Mucosa of descending colon (tissue), 3 donors: ENCODE measurements at regions not wholly inside any gene's neighbourhood (a gene's known extent, or its start where the extent isn't known, plus 50 kb on each side); places are given as distances from the start of the nearest gene placed in this dataset.
A peak's percentile ranks its signal among the peaks of the same experiment; 100 is the strongest.

ENCODE experiments used
- ATAC-seq: fragments of 200-7000 bp; cut with Tn5 transposase; one replicate; pipeline ENCODE4 v1.9.1; 2020; ENCODE audit warnings: mild to moderate bottlenecking, moderate library complexity
- DNase-seq, 3 donors: peaks; one replicate each; pipeline ENCODE4 v3.0.0-alpha.2; 2020
- H3K36me3 ChIP-seq: fragments of 200-600 bp; one replicate; pipeline ENCODE4 v1.8.0; 2021; ENCODE audit warnings: low read depth, mild to moderate bottlenecking
- H3K4me1 ChIP-seq: fragments of 200-600 bp; one replicate; pipeline ENCODE4 v1.8.0; 2021; ENCODE audit warnings: low read depth, mild to moderate bottlenecking
- H3K4me3 ChIP-seq: fragments of 200-600 bp; one replicate; pipeline ENCODE4 v1.8.0; 2021; ENCODE audit warnings: mild to moderate bottlenecking
- H3K9me3 ChIP-seq: fragments of 200-600 bp; one replicate; pipeline ENCODE4 v1.8.0; 2021; ENCODE audit warnings: mild to moderate bottlenecking
- intact Hi-C, 2 donors: fragments of 100-400 bp; cut with DNase I in 1 of 2; cut with micrococcal nuclease in 1 of 2; formaldehyde crosslinking; loops; one replicate each; pipeline versions ENCODE4 v1.11.0 to v1.11.1; 2022; cut with DNase I, micrococcal nuclease
- TF ChIP-seq, protein P1 (sequence below): fragments of 200-600 bp; IDR thresholded peaks from one replicate; pipeline ENCODE4 v1.8.0; 2022; ENCODE audit warnings: antibody characterized with exemption, mild to moderate bottlenecking
- donor health status: DM: no; HTN: no; CAD: no; lungs with moderate emphysema.
- donor health status: DM: no; HTN: no; CAD: no.
- donor health status: DM: no; HTN: yes; CAD: no.

DNA sequence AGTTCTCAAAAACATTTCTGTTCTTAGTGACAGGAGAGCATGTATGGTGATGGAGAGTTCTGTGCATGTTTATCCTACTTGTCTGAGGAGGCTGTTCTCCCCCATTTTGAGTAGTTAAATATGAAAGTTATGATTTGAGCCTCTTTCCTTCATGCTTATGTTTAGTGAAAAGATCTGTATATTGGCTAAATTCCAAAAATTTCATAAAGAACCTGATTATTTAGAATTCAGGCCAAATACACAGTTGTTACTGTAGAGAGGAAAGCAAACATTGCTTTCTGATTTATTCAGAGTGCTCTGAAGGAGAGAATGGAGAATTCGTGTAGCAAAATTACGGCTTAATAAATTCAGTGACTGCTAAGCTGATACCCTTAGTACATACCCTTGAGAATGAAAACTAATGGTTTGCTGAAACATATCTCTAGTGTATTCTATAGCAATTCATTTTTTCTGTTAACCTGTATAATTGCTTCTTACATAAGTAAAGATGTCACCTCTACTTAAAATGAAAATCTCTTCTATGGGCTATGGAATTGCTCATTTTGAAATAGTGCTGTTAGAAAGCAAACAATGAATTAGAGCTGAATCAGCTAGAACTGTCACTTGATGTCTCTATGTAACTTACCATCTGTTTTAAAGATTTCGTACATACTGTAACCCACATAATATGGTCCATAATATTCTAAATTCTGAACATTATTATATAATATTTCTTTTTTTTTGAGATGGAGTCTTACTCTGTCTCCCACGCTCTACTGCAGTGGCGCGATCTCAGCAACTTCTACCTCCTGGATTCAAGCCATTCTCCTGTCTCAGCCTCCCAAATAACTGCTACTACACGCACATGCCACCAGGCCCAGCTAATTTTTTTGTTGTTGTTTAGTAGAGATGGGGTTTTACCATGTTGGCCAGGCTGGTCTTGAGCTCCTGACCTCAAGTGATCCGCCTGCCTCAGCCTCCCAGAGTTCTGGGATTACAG lies 417.0 kb upstream of the RGS6 start:
- no peak overlapping the region for H3K4me3 ChIP-seq
- intact Hi-C loops: no loop called here
- H3K4me1 ChIP-seq: no peaks in the 10 kb centered on the region
- DNase-seq (no peak), ATAC-seq (no peak)
- TF ChIP-seq, protein P1, sequence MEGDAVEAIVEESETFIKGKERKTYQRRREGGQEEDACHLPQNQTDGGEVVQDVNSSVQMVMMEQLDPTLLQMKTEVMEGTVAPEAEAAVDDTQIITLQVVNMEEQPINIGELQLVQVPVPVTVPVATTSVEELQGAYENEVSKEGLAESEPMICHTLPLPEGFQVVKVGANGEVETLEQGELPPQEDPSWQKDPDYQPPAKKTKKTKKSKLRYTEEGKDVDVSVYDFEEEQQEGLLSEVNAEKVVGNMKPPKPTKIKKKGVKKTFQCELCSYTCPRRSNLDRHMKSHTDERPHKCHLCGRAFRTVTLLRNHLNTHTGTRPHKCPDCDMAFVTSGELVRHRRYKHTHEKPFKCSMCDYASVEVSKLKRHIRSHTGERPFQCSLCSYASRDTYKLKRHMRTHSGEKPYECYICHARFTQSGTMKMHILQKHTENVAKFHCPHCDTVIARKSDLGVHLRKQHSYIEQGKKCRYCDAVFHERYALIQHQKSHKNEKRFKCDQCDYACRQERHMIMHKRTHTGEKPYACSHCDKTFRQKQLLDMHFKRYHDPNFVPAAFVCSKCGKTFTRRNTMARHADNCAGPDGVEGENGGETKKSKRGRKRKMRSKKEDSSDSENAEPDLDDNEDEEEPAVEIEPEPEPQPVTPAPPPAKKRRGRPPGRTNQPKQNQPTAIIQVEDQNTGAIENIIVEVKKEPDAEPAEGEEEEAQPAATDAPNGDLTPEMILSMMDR: no peak
- H3K36me3 ChIP-seq: no peaks in the 10 kb centered on the region
- H3K9me3 ChIP-seq: no peaks in the 10 kb centered on the region

DNA sequence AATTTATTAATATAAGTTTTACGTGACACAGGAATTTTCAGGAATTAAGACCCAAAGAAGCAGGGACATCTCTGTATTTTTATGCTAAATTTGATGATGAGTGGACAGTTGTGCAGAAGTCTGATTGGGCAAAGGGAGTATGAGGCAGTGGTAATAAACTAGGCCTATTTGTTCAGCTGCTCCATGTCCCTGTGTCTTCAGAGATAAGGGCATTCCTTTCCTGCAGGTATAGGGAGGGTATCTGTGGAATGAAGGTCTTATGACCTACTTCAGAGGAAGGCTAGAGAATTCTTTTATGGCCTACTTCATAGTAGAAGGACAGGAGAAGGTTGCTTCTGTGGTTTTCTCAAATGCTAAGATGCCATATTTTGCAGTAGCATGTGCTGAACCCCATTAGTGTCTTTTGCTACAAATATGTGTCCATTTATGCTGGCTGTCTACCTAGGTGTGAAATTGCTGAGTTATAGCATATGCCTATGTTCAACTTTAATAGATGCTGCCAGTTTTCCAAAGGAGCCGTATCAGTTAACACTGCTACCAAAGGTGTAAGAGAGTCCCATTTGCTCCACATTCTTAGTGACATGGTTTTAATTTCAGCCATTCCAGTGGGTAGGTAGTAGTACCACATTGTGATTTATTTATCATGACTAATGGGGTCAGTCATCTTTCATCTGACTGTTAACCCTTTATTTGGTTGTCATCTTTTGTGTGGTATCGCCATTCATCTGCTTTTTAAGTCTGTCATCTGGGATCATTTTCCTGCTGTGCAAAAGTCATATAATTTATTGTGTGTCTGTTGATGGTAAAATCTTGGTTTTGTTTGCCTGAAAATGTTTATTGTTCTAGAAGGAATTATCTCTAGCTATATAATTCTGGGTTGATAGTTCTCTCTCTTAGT lies 410.7 kb upstream of the RGS6 start:
- TF ChIP-seq, protein P1: no peak
- ATAC-seq: peak; percentile 89
- DNase-seq: no peak

DNA sequence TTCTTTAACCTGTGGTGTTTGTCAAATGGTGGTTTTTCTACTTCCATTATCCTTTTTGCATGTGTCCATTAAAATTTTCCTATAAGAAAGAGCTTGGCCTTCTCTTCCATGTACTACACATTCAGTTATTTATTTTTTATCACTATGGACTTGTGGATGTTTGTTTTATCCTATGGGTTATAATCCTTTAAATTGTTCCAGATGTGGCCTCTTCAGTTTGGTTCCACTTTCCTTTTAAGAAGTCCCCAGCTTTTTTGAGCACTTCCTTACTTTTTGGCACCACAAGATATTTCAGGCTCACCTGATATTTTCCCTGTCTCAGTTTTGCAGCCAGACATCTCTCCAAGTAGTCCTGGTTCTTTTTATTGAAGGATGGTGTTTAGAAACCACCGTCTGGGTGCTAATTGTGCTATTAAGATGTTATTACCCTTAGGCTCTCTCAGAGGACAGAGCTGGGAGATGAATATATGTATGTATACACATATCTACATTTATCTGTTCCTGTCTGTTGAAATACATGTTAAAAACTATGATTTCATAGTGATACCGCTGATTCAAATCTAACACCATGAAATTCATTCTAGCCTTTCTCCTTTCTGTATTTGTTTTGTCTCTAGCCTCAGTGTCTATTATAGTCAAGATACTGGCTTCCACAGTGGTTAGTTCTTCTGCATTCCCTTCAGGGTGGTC lies 408.5 kb upstream of the RGS6 start:
- intact Hi-C loops: no loop called here
- Histone ChIP-seq H3K36me3 (no peaks in the 10 kb centered on the region), H3K4me3 (no peak overlapping the region), H3K9me3 (no peaks in the 10 kb centered on the region), H3K4me1 (peaks cover 3% of the 10 kb centered on the region)
- DNase-seq (no peak), ATAC-seq (no peak)
- TF ChIP-seq, protein P1: no peak

More for the DNA sequence above, 410.7 kb upstream of the RGS6 start:
- intact Hi-C loops: no loop called here
- H3K4me1 ChIP-seq: peaks cover 3% of the 10 kb centered on the region
- no peaks in the 10 kb centered on the region for H3K9me3 ChIP-seq
- H3K36me3 ChIP-seq: no peaks in the 10 kb centered on the region
- H3K4me3 ChIP-seq: no peak overlapping the region

DNA sequence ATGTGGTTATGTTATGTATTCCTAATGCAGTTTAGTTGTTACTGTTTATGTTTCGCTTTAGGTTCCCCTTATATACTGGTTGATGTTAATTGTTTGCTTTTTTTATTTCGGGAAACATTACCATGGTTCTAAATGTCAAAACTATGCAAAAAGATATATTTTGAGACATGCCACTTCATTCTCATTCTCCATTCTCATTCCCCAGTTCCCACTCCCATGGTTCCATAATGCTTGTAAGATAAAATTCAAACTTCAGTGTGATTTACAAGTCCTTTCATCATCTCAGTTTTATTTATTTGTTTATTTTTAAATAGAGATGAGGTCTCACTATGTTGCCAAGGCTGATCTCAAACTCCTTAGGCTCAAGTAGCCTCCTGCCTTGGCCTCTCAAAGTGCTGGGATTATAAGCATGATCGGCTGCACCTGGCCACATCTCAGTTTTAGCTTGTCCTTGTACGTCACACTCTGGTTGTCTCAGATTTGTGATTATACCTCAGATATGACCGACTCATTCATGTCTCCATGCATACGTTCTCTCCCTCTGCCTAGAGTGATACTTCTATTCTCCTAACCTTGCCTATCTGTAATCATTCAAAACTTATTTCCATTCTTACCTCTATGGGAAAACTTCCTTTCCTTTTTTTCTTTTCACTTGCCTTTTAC lies 407.8 kb upstream of the RGS6 start:
- Histone ChIP-seq H3K4me3 (no peak overlapping the region), H3K4me1 (peaks cover 3% of the 10 kb centered on the region), H3K9me3 (no peaks in the 10 kb centered on the region), H3K36me3 (no peaks in the 10 kb centered on the region)
- ATAC-seq (no peak), DNase-seq (no peak)
- intact Hi-C loops: no loop called here
- TF ChIP-seq, protein P1: no peak
